ENCODE measurements at regions not wholly inside any gene's neighbourhood (a gene's known extent, or its start where the extent isn't known, plus 50 kb on each side); places are given as distances from the start of the nearest gene placed in this dataset.
"Not testable (repeated sequence)": the region's sequence is repeated elsewhere in the genome, so short reads cannot be mapped to it uniquely, and the experiment has no call there.

GRCh38 chr13:18995259-18995873, 186.3 kb downstream of the TUBA3C start:
- no peak for DNase-seq (ENCODE audit: low read depth in 2 of 3, low spot score in 1 of 3)

GRCh38 chr13:18993884-18994660, 187.6 kb downstream of the TUBA3C start:
- DNase-seq (ENCODE audit: low read depth in 2 of 3, low spot score in 1 of 3): no peak

- no peak for DNase-seq (ENCODE audit: low read depth in 2 of 3, low spot score in 1 of 3)
Observed at GRCh38 chr13:18992791-18993190, 188.8 kb downstream of the TUBA3C start.

- no peak for DNase-seq (ENCODE audit: low read depth in 2 of 3, low spot score in 1 of 3)
Observed at GRCh38 chr13:18991060-18991459, 190.6 kb downstream of the TUBA3C start.

GRCh38 chr13:18978447-18978846, 203.2 kb downstream of the TUBA3C start:
- DNase-seq (ENCODE audit: low read depth in 2 of 3, low spot score in 1 of 3): no peak

- no peak for DNase-seq (ENCODE audit: low read depth in 2 of 3, low spot score in 1 of 3)
Observed at GRCh38 chr13:18977857-18978256, 203.8 kb downstream of the TUBA3C start.

- DNase-seq (ENCODE audit: low read depth in 2 of 3, low spot score in 1 of 3): no peak
Observed at GRCh38 chr13:18971576-18972219, 209.9 kb downstream of the TUBA3C start.

GRCh38 chr13:18965347-18965855, 216.2 kb downstream of the TUBA3C start:
- DNase-seq (ENCODE audit: low read depth in 2 of 3, low spot score in 1 of 3): no peak

GRCh38 chr13:18964942-18965341, 216.7 kb downstream of the TUBA3C start:
- DNase-seq (ENCODE audit: low read depth in 2 of 3, low spot score in 1 of 3): no peak

- not testable (repeated sequence) for DNase-seq (ENCODE audit: low read depth in 2 of 3, low spot score in 1 of 3)
Observed at GRCh38 chr13:18963684-18964083, 217.9 kb downstream of the TUBA3C start.

- DNase-seq (ENCODE audit: low read depth in 2 of 3, low spot score in 1 of 3): no peak
Observed at GRCh38 chr13:18962168-18962734, 219.4 kb downstream of the TUBA3C start.

- DNase-seq (ENCODE audit: low read depth in 2 of 3, low spot score in 1 of 3): no peak
Observed at GRCh38 chr13:18961383-18962117, 220.1 kb downstream of the TUBA3C start.

- no peak for DNase-seq (ENCODE audit: low read depth in 2 of 3, low spot score in 1 of 3)
Observed at GRCh38 chr13:18960637-18961227, 220.9 kb downstream of the TUBA3C start.

GRCh38 chr13:18959996-18960395, 221.6 kb downstream of the TUBA3C start:
- DNase-seq (ENCODE audit: low read depth in 2 of 3, low spot score in 1 of 3): no peak

GRCh38 chr13:18959229-18959628, 222.4 kb downstream of the TUBA3C start:
- DNase-seq (ENCODE audit: low read depth in 2 of 3, low spot score in 1 of 3): no peak

GRCh38 chr13:18956473-18957078, 225.0 kb downstream of the TUBA3C start:
- no peak for DNase-seq (ENCODE audit: low read depth in 2 of 3, low spot score in 1 of 3)

- no peak for DNase-seq (ENCODE audit: low read depth in 2 of 3, low spot score in 1 of 3)
Observed at GRCh38 chr13:18954254-18954653, 227.4 kb downstream of the TUBA3C start.

- no peak for DNase-seq (ENCODE audit: low read depth in 2 of 3, low spot score in 1 of 3)
Observed at GRCh38 chr13:18953139-18953930, 228.3 kb downstream of the TUBA3C start.

GRCh38 chr13:18952225-18953016, 229.2 kb downstream of the TUBA3C start:
- DNase-seq (ENCODE audit: low read depth in 2 of 3, low spot score in 1 of 3): no peak

Data from stimulated activated CD4-positive, alpha-beta T cell treated with anti-CD3 and anti-CD28 coated beads, Interleukin-12 subunit alpha, Interleukin-12 subunit beta, amount 100 ng/mL, for 48 hours (primary cell).